HG03135 (cell line): ENCODE measurements at regions not wholly inside any gene's neighbourhood (a gene's known extent, or its start where the extent isn't known, plus 50 kb on each side); places are given as distances from the start of the nearest gene placed in this dataset.
"Not testable (repeated sequence)": the region's sequence is repeated elsewhere in the genome, so short reads cannot be mapped to it uniquely, and the experiment has no call there.

Experiments
- ATAC-seq: cut with Tn5 transposase; IDR thresholded peaks from one replicate; pipeline ENCODE4 v1.9.1; 2021; ENCODE audit warnings: mild to moderate bottlenecking, moderate library complexity; ENCODE audit not compliant: unreplicated experiment

GRCh38 chr10:131363416-131363815 lies 51.9 kb upstream of the TCERG1L start:
- no peak for ATAC-seq

DNA sequence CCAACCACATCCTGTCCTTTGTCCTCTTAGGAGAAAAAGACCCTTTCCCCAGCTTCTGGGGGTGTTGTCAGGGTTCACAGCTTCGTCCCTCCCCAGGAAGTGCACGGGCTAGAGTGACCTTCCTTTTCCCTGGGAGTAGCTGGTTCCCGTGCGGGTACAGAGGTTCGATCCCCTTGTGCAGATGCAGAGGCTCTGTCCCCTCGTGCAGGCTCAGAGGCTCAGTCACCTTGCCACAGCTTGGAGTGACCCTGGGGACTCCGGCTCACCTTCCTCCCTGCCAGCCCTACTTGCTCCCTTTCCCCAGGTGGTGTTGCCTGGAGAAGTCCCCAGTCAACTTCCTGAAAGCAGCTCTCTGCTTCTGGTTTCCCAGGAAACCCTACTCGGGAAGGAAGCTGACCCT lies 60.0 kb upstream of the TCERG1L start:
- ATAC-seq: no peak

GRCh38 chr10:131381576-131381975 lies 70.1 kb upstream of the TCERG1L start:
- no peak for ATAC-seq

GRCh38 chr10:131385161-131385872 lies 73.8 kb upstream of the TCERG1L start:
- not testable (repeated sequence) for ATAC-seq

GRCh38 chr10:131387018-131387529 lies 75.6 kb upstream of the TCERG1L start:
- no peak for ATAC-seq

DNA sequence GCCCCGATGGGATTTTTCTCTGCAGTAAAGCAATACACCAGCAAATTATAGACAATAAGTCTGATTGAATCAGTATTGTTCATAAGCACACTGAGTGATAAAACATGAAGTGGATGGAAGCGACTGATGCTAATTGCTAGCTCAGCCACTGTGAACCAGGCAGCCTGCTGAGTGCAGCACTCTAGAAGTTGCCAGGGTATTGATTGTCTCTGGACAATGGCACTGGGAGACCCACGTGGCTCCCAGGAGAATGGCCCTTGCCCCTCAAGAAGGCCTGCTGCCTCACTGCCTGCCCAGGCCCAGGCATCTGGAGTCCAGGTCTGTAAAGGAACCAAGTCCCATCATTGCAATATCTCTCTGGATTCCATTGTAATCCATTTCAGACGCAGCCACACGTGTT lies 80.4 kb upstream of the TCERG1L start:
- ATAC-seq: no peak

- no peak for ATAC-seq
These were observed 84.9 kb upstream of the TCERG1L start for GRCh38 chr10:131396121-131397050.

DNA sequence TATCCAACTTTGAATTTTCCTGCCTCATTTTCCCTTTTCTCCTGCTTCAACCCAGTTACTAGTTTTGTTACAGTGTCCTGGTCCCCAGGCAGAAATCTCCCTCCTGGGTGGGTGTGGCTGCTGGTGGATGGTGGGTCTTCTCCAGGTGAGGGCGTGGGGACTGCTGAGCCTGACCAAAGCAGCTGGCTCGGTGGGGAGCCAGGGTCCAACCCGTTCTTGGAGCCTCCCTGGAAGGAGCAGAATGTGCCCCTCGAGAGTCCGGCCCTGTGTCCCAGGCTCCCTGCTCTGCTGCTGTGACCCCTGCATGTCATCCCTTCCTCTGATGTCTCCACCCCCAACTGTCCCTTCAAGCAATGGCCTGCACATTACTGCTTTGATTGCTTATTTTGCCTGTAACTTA lies 86.6 kb upstream of the TCERG1L start:
- ATAC-seq: no peak

DNA sequence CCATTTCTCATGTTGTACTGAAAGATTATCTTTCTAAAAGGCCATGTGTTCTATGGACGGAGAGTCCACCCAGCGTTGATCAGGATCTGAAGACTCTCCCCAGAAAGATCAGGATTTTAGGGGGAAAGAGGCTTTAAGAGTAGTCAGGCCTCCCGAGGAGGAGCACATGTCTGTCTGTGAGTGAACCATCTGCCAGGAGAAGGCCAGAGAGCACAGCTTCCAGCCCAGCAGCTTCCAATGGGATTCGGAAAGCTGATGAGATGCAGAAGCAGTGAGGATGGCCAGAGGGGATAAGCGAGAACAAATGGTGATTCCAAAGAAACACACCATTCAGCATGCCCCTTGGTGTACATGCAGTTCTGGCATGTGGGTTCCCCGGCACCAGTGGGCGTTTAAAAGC lies 88.5 kb upstream of the TCERG1L start:
- ATAC-seq: no peak

GRCh38 chr10:131400513-131400912 lies 89.0 kb upstream of the TCERG1L start:
- no peak for ATAC-seq

DNA sequence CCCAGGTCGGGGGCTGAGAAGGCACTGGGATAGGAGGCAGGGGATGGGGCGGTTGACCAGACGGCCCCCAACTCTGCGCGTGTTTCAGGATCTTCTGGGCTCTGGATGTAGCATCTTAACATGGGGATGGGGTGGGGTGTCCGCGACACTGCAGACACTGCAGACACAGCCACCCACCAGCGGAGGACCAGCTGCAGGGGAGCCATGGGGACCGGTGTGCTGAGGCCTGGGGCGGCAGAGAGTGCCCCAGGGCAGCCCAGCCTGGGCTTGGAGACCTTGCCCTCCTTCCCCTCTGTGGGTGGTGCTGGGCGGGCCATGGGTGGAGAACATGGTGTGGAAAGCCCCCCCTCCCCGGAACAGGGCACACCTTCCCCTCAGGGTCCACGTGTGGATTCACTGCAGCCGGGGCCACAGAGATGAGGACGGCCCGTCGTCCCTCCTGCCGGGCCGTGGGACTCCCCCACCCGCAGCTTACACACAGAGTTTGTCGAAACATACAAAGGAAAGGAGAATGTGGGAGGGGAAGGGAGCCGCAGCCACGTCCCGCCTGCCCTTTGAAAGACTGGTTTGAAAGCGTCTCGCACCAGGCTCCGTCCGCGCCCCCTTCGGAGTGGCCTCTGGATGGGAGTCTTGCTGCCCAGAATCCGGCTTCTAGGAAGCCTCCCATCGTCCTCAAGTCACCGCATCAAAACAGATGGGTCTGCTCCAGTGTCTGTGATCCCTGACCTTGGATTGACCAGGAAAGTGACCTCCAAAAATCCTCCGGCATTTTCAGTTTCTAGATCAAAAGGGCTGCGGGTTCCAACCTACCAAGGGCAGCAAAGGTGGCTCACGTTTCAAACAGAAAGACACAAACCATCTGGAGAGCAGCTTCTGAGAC lies 91.5 kb upstream of the TCERG1L start:
- ATAC-seq: no peak

- no peak for ATAC-seq
These were observed 92.4 kb upstream of the TCERG1L start for GRCh38 chr10:131403936-131404335.

GRCh38 chr10:131404886-131405285 lies 93.4 kb upstream of the TCERG1L start:
- no peak for ATAC-seq

GRCh38 chr10:131406676-131407392 lies 95.3 kb upstream of the TCERG1L start:
- ATAC-seq: no peak

DNA sequence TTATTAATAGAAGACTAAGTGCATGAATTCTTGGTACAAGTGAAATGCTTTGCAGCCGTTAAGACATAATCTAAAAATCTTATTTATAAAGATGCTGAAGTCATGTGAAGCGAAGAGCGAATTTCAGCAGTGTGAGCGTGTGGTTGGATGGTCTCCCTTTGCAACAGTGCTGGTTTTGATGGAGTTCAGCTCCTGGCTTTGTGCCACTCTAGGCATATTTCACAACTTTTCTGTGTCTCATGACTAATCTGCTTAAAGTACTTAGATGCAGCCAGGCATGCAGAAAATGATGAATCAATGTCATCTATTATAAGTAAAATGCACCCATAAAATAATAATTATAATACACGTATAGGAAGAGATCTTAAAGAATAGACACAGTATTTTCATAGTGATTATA lies 107.2 kb upstream of the TCERG1L start:
- no peak for ATAC-seq

GRCh38 chr10:131419797-131420196 lies 108.3 kb upstream of the TCERG1L start:
- no peak for ATAC-seq

DNA sequence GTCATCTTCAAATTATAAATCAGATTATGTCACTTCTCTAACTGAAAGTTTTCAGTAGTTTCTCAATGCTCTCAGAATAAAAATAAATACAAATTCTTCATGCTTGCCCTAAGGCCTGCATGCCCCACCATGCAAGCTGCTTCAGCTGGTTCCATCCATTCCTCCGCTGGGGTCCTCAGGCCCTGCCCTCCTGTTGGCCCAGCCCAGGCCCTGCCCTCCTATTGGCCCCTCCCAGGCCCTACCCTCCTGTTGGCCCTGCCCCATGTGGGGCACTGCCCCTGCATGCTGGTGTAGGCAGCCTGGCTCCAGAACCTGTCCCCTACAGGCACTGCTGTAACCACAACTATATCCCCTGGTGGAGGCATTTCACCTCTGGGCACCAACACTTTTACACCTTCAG lies 109.3 kb upstream of the TCERG1L start:
- ATAC-seq: no peak

DNA sequence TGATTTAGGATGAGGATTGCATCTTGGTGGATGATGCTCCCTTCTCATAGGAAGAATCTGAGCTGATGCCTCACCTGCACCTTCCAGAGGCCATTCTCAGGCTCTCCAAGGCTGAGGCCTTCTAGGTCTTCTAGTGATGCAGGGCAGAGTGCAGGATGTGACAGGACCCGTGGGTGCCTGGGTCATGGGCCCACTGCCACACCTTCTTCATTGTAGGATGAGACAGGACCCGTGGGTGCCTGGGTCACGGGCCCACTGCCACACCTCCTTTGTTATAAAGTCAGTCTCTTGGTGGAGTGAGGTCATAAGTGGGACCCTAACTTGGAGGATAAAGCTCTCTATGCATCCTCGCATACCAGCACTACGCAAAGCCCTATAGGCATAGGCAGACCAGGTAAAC lies 109.9 kb upstream of the TCERG1L start:
- ATAC-seq: no peak

DNA sequence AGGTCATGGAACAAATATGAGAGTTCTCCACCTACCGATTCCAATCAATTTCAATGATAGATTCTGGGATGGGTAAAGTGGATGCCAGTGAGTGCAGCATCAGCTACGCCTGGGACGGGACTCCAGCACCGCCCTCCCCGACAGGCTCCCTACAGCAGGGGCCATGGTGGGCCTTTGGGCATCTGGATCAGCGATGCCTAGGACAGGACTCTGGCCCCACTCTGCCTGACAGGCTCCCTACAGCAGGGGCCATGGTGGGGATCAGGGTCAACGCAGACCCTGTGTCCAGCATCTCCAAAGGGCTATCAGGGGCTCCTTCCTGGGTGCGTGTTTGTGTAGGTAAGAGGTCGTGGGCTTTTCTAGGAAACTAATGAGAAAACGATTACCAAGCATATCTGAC lies 111.2 kb upstream of the TCERG1L start:
- ATAC-seq: no peak

- ATAC-seq: no peak
These were observed 112.5 kb upstream of the TCERG1L start for GRCh38 chr10:131424053-131424452.
